Kidney epithelial cell (primary cell): ENCODE measurements at regions not wholly inside any gene's neighbourhood (a gene's known extent, or its start where the extent isn't known, plus 50 kb on each side); places are given as distances from the start of the nearest gene placed in this dataset.

Experiments
- DNase-seq: peaks from one replicate; pipeline ENCODE4 v3.0.0-alpha.2; 2010; ENCODE audit warnings: low read depth
- H3K27me3 ChIP-seq: 2 replicates; pipeline ENCODE4 v1.6.0; 2011; ENCODE audit warnings: low read length; ENCODE audit not compliant: control insufficient read depth, insufficient read depth
- H3K36me3 ChIP-seq: 2 replicates; pipeline ENCODE4 v1.5.1; 2011; ENCODE audit warnings: low read length; ENCODE audit not compliant: control insufficient read depth, insufficient read depth
- H3K4me3 ChIP-seq: 2 replicates; pipeline ENCODE4 v1.5.1; 2011; ENCODE audit warnings: low read depth, mild to moderate bottlenecking, control low read depth, low read length
- CTCF ChIP-seq: IDR thresholded peaks from 2 replicates; pipeline ENCODE4 v1.5.1; 2011; ENCODE audit warnings: mild to moderate bottlenecking, moderate library complexity, low read length, control low read depth, inconsistent platforms; ENCODE audit not compliant: insufficient read depth, poor library complexity, severe bottlenecking

- no peak for TF ChIP-seq CTCF
- Histone ChIP-seq H3K36me3 (no peaks in the 10 kb centered on the region), H3K4me3 (no peak overlapping the region), H3K27me3 (peaks cover 4% of the 10 kb centered on the region)
- DNase-seq: no peak
Measured at GRCh38 chr11:116643521-116643920, 129.3 kb downstream of the BUD13 start.

- no peaks in the 10 kb centered on the region for H3K36me3 ChIP-seq
- no peak for TF ChIP-seq CTCF
- no peak for DNase-seq
Measured at GRCh38 chr11:116642902-116643301, 129.9 kb downstream of the BUD13 start.

GRCh38 chr11:116642481-116642880 lies 130.3 kb downstream of the BUD13 start:
- Histone ChIP-seq H3K27me3 (peaks cover 4% of the 10 kb centered on the region), H3K4me3 (no peak overlapping the region), H3K36me3 (no peaks in the 10 kb centered on the region)
- DNase-seq: no peak
- no peak for TF ChIP-seq CTCF

More at GRCh38 chr11:116642902-116643301, 129.9 kb downstream of the BUD13 start:
- peaks cover 4% of the 10 kb centered on the region for H3K27me3 ChIP-seq
- H3K4me3 ChIP-seq: no peak overlapping the region

- Histone ChIP-seq H3K27me3 (peaks cover 4% of the 10 kb centered on the region), H3K36me3 (no peaks in the 10 kb centered on the region), H3K4me3 (no peak overlapping the region)
- TF ChIP-seq CTCF: peak; percentile 80
- no peak for DNase-seq
Measured at GRCh38 chr11:116641561-116642045, 131.2 kb downstream of the BUD13 start.

- Histone ChIP-seq H3K36me3 (no peaks in the 10 kb centered on the region), H3K27me3 (peaks cover 4% of the 10 kb centered on the region), H3K4me3 (no peak overlapping the region)
- TF ChIP-seq CTCF: no peak
- no peak for DNase-seq
Measured at GRCh38 chr11:116640641-116641402, 132.0 kb downstream of the BUD13 start.

GRCh38 chr11:116638463-116638862 lies 134.3 kb downstream of the BUD13 start:
- Histone ChIP-seq H3K4me3 (no peak overlapping the region), H3K27me3 (no peaks in the 10 kb centered on the region), H3K36me3 (no peaks in the 10 kb centered on the region)
- no peak for DNase-seq
- TF ChIP-seq CTCF: no peak
